ENCODE measurements at regions not wholly inside any gene's neighbourhood (a gene's known extent, or its start where the extent isn't known, plus 50 kb on each side); places are given as distances from the start of the nearest gene placed in this dataset.
A peak's percentile ranks its signal among the peaks of the same experiment; 100 is the strongest.

- intact Hi-C loops (cut with DNase I): loop anchor here in 1 of 10 donors (5.0 kb wide), 1 partner anchor 46 kb away; no protein-coding TSS in a partner anchor
- 68 to 75% methylated on average over 5 of the region's 5 CpGs for WGBS, 2 donors
These were observed 105.2 kb downstream of the TSEN15 start for GRCh38 chr1:184156521-184157393.

GRCh38 chr1:184157394-184157742 is 105.8 kb downstream of the TSEN15 start:
- ATAC-seq (no peak), DNase-seq (no peak)
- Histone ChIP-seq H3K9me3 (no peaks in the 10 kb centered on the region), H3K27ac (no peak overlapping the region), H3K4me3 (no peak overlapping the region), H3K4me1 (peaks cover 0 to 57% (median 17%) of the 10 kb centered on the region in 9 donors), H3K36me3 (no peaks in the 10 kb centered on the region), H3K27me3 (no peaks in the 10 kb centered on the region)
- intact Hi-C loops (cut with DNase I): loop anchor here in 1 of 10 donors (5.0 kb wide), 1 partner anchor 45 kb away; no protein-coding TSS in a partner anchor
- TF ChIP-seq CTCF (IDR thresholded peaks at IDR 0.05): no peak
- WGBS, 2 donors: 74 to 85% methylated on average over 1 of the region's 1 CpG

More at GRCh38 chr1:184156521-184157393, 105.2 kb downstream of the TSEN15 start:
- Histone ChIP-seq H3K27me3 (no peaks in the 10 kb centered on the region), H3K9me3 (no peaks in the 10 kb centered on the region), H3K27ac (no peak overlapping the region), H3K4me1 (peaks cover 0 to 57% (median 23%) of the 10 kb centered on the region in 9 donors), H3K36me3 (no peaks in the 10 kb centered on the region), H3K4me3 (no peak overlapping the region)
- TF ChIP-seq CTCF (IDR thresholded peaks at IDR 0.05): no peak
- DNase-seq: no peak
- no peak for ATAC-seq

- TF ChIP-seq CTCF (IDR thresholded peaks at IDR 0.05): no peak
- no peaks in the 10 kb centered on the region for H3K27me3 ChIP-seq
- no peak for ATAC-seq
- H3K4me1 ChIP-seq: peaks cover 0 to 60% (median 11%) of the 10 kb centered on the region in 9 donors
- WGBS, 2 donors: 70 to 79% methylated on average over 7 of the region's 7 CpGs
- intact Hi-C loops (cut with DNase I): loop anchor here in 1 of 10 donors (5.0 kb wide), 1 partner anchor 43 kb away; no protein-coding TSS in a partner anchor
- no peaks in the 10 kb centered on the region for H3K36me3 ChIP-seq
- H3K4me3 ChIP-seq: no peak overlapping the region
- H3K27ac ChIP-seq: peak overlapping the region in 1 of 10 donors; percentile 81
- no peak for DNase-seq
- no peaks in the 10 kb centered on the region for H3K9me3 ChIP-seq
These were observed 107.6 kb downstream of the TSEN15 start for GRCh38 chr1:184158896-184159681.

GRCh38 chr1:184160236-184160635 is 108.7 kb downstream of the TSEN15 start:
- Histone ChIP-seq H3K27me3 (no peaks in the 10 kb centered on the region), H3K36me3 (no peaks in the 10 kb centered on the region), H3K4me3 (no peak overlapping the region), H3K9me3 (peaks cover 0 to 6% (median 0%) of the 10 kb centered on the region in 11 donors), H3K27ac (peak overlapping the region in 1 of 10 donors; percentile 81), H3K4me1 (peaks cover 0 to 71% (median 14%) of the 10 kb centered on the region in 9 donors)
- TF ChIP-seq CTCF (IDR thresholded peaks at IDR 0.05): no peak
- ATAC-seq (peak in 1 of 8 donors; percentile 34), DNase-seq (no peak)
- intact Hi-C loops (cut with DNase I): loop anchor here in 1 of 10 donors (5.0 kb wide), 1 partner anchor 62 kb away; no protein-coding TSS in a partner anchor
- WGBS, 2 donors: 93% methylated on average over 2 of the region's 2 CpGs

All from heart right ventricle (tissue), 16 donors.